ENCODE measurements at regions not wholly inside any gene's neighbourhood (a gene's known extent, or its start where the extent isn't known, plus 50 kb on each side); places are given as distances from the start of the nearest gene placed in this dataset.

- Mint-ChIP-seq H3K27ac (no peak overlapping the region), H3K36me3 (no peaks in the 10 kb centered on the region), H3K9me3 (peaks cover 0 to 7% of the 10 kb centered on the region in 2 donors)
- ATAC-seq, result no peak
- no peak for DNase-seq (ENCODE audit: low spot score in 2 of 2)
Observed at GRCh38 chr13:91072486-91072885, 275.0 kb upstream of the MIR17HG start.

- DNase-seq (ENCODE audit: low spot score in 2 of 2), result no peak
- ATAC-seq, result no peak
- no peaks in the 10 kb centered on the region for H3K36me3 Mint-ChIP-seq
- no peak overlapping the region for H3K27ac Mint-ChIP-seq
- peaks cover 0 to 7% of the 10 kb centered on the region in 2 donors for H3K9me3 Mint-ChIP-seq
Observed at GRCh38 chr13:91074091-91074490, 273.4 kb upstream of the MIR17HG start.

- Mint-ChIP-seq H3K9me3 (peaks cover 4 to 7% of the 10 kb centered on the region in 2 donors), H3K27ac (no peak overlapping the region), H3K36me3 (no peaks in the 10 kb centered on the region)
- ATAC-seq, result no peak
- no peak for DNase-seq (ENCODE audit: low spot score in 2 of 2)
Observed at GRCh38 chr13:91076830-91077229, 270.7 kb upstream of the MIR17HG start.

- DNase-seq (ENCODE audit: low spot score in 2 of 2) (no peak), ATAC-seq (no peak)
- Mint-ChIP-seq H3K9me3 (peaks cover 0 to 4% of the 10 kb centered on the region in 2 donors), H3K36me3 (no peaks in the 10 kb centered on the region), H3K27ac (no peak overlapping the region)
Observed at GRCh38 chr13:91078093-91078679, 269.3 kb upstream of the MIR17HG start.

- H3K9me3 Mint-ChIP-seq, result peaks cover 0 to 4% of the 10 kb centered on the region in 2 donors
- DNase-seq (ENCODE audit: low spot score in 2 of 2) (no peak), ATAC-seq (no peak)
- H3K27ac Mint-ChIP-seq, result no peak overlapping the region
- H3K36me3 Mint-ChIP-seq, result no peaks in the 10 kb centered on the region
Observed at GRCh38 chr13:91079176-91079575, 268.3 kb upstream of the MIR17HG start.

- DNase-seq (ENCODE audit: low spot score in 2 of 2) (no peak), ATAC-seq (no peak)
- no peak overlapping the region for H3K27ac Mint-ChIP-seq
- H3K9me3 Mint-ChIP-seq, result peaks cover 0 to 4% of the 10 kb centered on the region in 2 donors
- no peaks in the 10 kb centered on the region for H3K36me3 Mint-ChIP-seq
Observed at GRCh38 chr13:91085127-91085526, 262.4 kb upstream of the MIR17HG start.

GRCh38 chr13:91086936-91087716, 260.4 kb upstream of the MIR17HG start:
- H3K36me3 Mint-ChIP-seq, result no peaks in the 10 kb centered on the region
- DNase-seq (ENCODE audit: low spot score in 2 of 2), result no peak
- H3K27ac Mint-ChIP-seq, result peak overlapping the region in 1 of 2 donors; percentile 37
- ATAC-seq, result no peak
- H3K9me3 Mint-ChIP-seq, result no peaks in the 10 kb centered on the region

GRCh38 chr13:91097269-91097668, 250.2 kb upstream of the MIR17HG start:
- ATAC-seq, result no peak
- H3K9me3 Mint-ChIP-seq, result no peaks in the 10 kb centered on the region
- H3K36me3 Mint-ChIP-seq, result no peaks in the 10 kb centered on the region
- no peak overlapping the region for H3K27ac Mint-ChIP-seq
- DNase-seq (ENCODE audit: low spot score in 2 of 2), result no peak

GRCh38 chr13:91099877-91100276, 247.6 kb upstream of the MIR17HG start:
- peaks cover 0 to 11% of the 10 kb centered on the region in 2 donors for H3K9me3 Mint-ChIP-seq
- ATAC-seq (no peak), DNase-seq (ENCODE audit: low spot score in 2 of 2) (no peak)
- H3K27ac Mint-ChIP-seq, result no peak overlapping the region
- no peaks in the 10 kb centered on the region for H3K36me3 Mint-ChIP-seq

GRCh38 chr13:91100944-91101343, 246.5 kb upstream of the MIR17HG start:
- ATAC-seq (no peak), DNase-seq (ENCODE audit: low spot score in 2 of 2) (no peak)
- no peaks in the 10 kb centered on the region for H3K36me3 Mint-ChIP-seq
- H3K9me3 Mint-ChIP-seq, result peaks cover 0 to 11% of the 10 kb centered on the region in 2 donors
- H3K27ac Mint-ChIP-seq, result no peak overlapping the region

- Mint-ChIP-seq H3K36me3 (no peaks in the 10 kb centered on the region), H3K9me3 (peaks cover 0 to 11% of the 10 kb centered on the region in 2 donors), H3K27ac (no peak overlapping the region)
- DNase-seq (ENCODE audit: low spot score in 2 of 2) (no peak), ATAC-seq (no peak)
Observed at GRCh38 chr13:91101381-91101780, 246.1 kb upstream of the MIR17HG start.

GRCh38 chr13:91105270-91105669, 242.2 kb upstream of the MIR17HG start:
- Mint-ChIP-seq H3K9me3 (peaks cover 0 to 11% of the 10 kb centered on the region in 2 donors), H3K36me3 (no peaks in the 10 kb centered on the region), H3K27ac (no peak overlapping the region)
- DNase-seq (ENCODE audit: low spot score in 2 of 2) (no peak), ATAC-seq (no peak)

- no peak for DNase-seq (ENCODE audit: low spot score in 2 of 2)
- ATAC-seq, result no peak
- Mint-ChIP-seq H3K36me3 (no peaks in the 10 kb centered on the region), H3K9me3 (peaks cover 0 to 11% of the 10 kb centered on the region in 2 donors), H3K27ac (no peak overlapping the region)
Observed at GRCh38 chr13:91106565-91106964, 240.9 kb upstream of the MIR17HG start.

GRCh38 chr13:91108315-91108714, 239.2 kb upstream of the MIR17HG start:
- Mint-ChIP-seq H3K36me3 (no peaks in the 10 kb centered on the region), H3K9me3 (peaks cover 0 to 7% of the 10 kb centered on the region in 2 donors), H3K27ac (no peak overlapping the region)
- DNase-seq (ENCODE audit: low spot score in 2 of 2) (no peak), ATAC-seq (no peak)

- Mint-ChIP-seq H3K27ac (no peak overlapping the region), H3K9me3 (peaks cover 0 to 4% of the 10 kb centered on the region in 2 donors), H3K36me3 (no peaks in the 10 kb centered on the region)
- ATAC-seq (no peak), DNase-seq (ENCODE audit: low spot score in 2 of 2) (no peak)
Observed at GRCh38 chr13:91111476-91112200, 235.8 kb upstream of the MIR17HG start.

GRCh38 chr13:91112201-91112923, 235.1 kb upstream of the MIR17HG start:
- Mint-ChIP-seq H3K9me3 (peaks cover 0 to 4% of the 10 kb centered on the region in 2 donors), H3K36me3 (no peaks in the 10 kb centered on the region), H3K27ac (no peak overlapping the region)
- no peak for DNase-seq (ENCODE audit: low spot score in 2 of 2)
- ATAC-seq, result no peak

- Mint-ChIP-seq H3K27ac (no peak overlapping the region), H3K9me3 (peaks cover 0 to 4% of the 10 kb centered on the region in 2 donors), H3K36me3 (no peaks in the 10 kb centered on the region)
- DNase-seq (ENCODE audit: low spot score in 2 of 2) (no peak), ATAC-seq (no peak)
Observed at GRCh38 chr13:91112924-91113277, 234.6 kb upstream of the MIR17HG start.
